ENCODE measurements at regions not wholly inside any gene's neighbourhood (a gene's known extent, or its start where the extent isn't known, plus 50 kb on each side); places are given as distances from the start of the nearest gene placed in this dataset.
"Not testable (repeated sequence)": the region's sequence is repeated elsewhere in the genome, so short reads cannot be mapped to it uniquely, and the experiment has no call there.

DNA sequence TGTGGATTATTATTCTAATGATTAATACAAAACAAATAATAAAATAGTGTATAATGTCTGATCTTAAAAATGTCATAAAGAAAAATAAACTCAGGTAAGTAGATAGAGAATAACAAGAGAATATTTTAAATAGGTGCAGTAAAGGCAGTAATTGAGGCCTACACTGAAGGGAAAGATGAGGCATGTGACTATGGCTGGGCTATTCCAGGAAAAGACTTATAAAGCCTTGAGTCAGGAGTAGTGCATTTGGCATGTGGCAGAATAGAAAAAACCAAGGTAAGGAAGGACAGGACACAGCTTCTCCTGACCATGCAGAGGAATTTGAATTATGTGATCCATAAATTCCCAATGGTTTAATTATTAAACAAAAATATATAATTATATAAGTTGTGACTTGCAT, 215.6 kb upstream of the C1QTNF3 start:
- CTCF ChIA-PET, POLR2A ChIA-PET: not testable (repeated sequence)

DNA sequence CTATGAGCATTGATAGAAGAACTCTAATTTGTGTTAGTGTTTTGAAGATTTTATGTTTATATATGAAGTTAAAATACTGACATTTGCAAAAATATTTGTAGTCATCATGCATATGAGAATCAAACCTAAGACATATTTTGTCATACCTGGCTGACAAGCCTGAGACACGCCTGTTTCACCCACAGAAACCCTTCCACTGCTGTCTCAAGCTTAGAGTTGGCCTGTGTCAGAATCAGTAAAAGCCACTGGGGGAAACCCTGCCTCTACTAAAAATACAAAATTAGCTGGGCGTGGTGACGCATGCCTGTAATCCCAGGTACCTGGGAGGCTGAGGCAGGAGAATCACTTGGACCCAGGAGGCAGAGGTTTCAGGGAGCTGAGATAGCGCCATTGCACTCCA, 218.0 kb upstream of the C1QTNF3 start:
- POLR2A ChIA-PET, CTCF ChIA-PET: not testable (repeated sequence)

DNA sequence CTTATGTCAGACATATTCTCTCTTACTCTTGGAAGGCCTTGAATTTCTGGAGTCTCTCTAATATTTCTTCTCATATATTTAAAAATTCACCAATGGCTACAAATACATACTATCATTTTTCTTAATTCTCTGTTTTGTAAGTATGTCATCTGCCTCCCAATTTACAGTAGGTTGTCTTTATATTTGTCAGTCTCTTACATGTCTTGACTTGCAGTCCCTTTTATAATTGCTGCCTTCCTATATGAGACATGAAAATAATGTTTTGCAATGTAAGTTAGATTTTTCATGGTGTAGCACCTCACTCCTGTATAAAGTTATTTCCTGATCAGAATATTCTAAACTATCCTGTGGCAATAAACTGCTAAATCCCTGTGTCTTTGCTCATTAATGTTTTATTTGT, 223.1 kb upstream of the C1QTNF3 start:
- POLR2A ChIA-PET, CTCF ChIA-PET: not testable (repeated sequence)

DNA sequence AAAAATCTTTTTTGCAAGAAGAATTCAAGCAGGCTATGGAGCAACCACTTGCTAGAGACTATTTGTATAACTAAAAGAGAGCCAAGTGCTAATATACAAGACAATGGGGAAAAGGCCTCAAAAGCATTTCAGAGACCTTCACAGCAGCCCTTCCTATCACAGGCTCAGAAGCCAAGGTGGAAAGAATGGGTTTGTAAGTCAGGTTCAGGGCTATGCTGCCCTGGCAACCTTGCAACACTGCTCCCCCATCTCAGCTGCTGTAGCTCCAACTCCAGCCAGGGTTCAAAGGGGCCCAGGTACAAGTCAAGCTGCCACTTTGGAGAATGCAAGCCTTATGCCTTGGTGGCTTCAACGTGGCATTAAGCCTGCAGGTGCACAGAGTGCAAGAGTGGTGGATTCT, 253.7 kb upstream of the C1QTNF3 start:
- POLR2A ChIA-PET, CTCF ChIA-PET: not testable (repeated sequence)

DNA sequence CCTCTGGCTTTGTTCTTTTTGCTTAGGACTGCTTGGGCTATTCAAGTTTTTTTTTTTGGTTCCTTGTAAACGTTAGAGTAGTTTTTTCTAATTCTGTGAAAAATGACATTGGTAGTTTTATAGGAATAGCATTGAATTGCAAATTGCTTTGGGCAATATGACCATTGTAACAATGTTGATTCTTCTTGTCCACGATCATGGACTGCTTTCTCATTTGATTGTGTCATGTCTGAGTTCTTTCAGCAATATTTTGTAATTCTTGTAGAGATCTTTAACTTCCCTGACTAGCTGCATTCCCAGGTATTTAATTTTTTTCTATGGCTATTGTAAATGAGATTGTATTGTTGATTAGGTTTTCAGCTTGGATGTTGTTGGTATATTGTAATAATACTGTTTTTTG, 286.2 kb upstream of the C1QTNF3 start:
- POLR2A ChIA-PET, CTCF ChIA-PET: not testable (repeated sequence)

DNA sequence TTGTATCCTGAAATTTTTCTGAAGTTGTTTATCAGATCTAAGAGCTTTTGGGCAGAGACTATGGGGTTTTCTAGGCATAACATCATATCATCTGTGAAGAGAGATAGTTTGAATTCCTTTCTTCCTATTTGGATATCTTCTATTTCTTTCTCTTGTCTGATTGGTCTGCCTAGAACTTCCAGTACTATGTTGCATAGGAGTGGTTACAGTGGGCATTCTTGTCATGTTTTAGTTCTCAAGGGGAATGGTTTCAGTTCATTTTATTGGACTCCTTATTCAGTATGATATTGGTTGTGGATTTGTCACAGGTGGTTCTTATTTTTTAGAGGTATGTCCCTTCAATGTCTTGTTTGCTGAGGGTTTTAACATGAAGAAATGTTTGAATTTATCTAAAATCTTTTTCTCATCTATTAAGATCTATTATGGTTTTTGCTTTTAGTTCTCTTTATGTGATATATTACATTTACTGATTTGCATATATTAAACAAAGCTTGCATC, 286.6 kb upstream of the C1QTNF3 start:
- POLR2A ChIA-PET, CTCF ChIA-PET: not testable (repeated sequence)

DNA sequence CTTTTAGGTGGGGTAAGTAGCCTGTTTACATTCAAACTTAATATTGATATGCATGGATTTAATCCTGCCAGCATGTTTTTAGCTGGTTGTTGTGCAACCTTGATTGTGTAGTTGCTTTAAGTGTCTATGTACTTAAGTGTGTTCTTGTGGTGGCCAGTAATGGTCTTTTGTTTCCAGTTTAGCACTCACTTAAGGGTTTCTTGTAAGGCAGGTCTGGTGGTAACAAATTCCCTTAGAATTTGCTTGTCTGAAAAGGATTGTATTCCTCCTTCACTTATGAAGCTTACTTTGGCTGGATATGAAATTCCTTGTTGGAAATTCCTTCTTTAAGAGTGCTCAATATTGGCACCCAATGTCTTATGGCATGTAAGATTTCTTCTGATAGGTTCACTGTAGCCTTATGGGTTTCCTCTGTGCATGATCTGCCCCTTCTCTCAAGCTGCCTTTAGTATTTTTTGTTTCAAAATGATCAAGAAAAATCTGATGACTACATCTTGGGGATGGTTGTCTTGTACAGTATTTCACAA, 289.0 kb upstream of the C1QTNF3 start:
- POLR2A ChIA-PET, CTCF ChIA-PET: not testable (repeated sequence)

DNA sequence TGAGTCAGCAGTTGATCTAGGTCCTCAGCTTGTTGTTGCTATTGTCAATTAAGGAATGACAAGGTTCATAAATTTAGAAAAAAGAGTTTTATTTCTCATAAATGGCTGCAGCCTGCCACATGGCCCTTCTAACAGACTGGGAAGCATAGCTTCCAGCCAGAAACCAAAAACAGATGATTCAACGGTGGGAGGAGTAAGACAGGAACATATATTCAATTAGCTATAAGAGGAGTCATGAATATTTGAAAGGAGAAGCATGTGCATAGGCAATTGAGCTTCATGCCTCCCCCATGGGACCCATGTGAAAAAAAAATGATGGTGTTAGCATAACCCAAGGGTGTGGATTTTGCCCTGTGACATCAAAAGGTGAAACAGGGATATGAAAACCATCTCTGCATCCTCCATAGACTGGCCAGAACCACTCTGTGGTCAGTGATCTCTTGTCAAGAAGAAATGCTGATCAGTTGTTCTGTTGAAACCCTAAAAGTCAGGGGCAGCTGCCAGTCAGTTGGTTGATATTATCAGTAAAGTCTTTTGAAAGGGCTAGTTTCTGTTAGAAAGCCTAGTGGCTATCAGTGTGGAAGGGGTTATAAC, 296.5 kb upstream of the C1QTNF3 start:
- CTCF ChIA-PET, POLR2A ChIA-PET: not testable (repeated sequence)

DNA sequence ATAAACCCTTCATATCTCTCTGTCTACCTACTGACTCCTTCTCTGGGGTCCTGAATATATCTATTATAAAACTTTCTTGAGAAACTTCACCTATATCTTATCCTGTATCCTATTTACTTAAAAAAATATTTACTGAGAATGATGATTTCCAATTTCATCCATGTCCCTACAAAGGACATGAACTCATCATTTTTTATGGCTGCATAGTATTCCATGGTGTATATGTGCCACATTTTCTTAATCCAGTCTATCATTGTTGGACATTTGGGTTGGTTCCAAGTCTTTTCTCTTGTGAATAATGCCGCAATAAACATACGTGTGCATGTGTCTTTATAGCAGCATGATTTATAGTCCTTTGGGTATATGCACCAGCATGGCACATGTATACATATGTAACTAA, 301.7 kb upstream of the RAI14 start:
- POLR2A ChIA-PET, CTCF ChIA-PET: not testable (repeated sequence)

DNA sequence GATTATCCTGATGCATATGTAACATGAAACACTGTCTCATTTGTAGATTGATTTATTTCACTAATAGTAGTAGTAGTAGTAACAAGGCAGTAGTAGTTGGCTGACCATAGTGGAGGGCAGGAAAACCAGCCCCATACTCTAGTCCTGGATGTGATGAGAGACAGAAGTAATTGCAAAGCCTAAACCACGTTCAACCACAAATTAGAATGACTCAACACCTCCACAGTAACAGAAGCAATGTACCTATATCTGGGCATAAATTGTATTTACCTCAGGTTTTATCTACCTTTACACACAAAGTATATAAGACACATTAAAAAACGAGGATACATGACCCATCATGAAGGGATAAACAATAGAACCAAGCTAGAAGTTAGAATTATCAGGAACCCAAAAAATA, 284.7 kb upstream of the RAI14 start:
- CTCF ChIA-PET: not testable (repeated sequence)

DNA sequence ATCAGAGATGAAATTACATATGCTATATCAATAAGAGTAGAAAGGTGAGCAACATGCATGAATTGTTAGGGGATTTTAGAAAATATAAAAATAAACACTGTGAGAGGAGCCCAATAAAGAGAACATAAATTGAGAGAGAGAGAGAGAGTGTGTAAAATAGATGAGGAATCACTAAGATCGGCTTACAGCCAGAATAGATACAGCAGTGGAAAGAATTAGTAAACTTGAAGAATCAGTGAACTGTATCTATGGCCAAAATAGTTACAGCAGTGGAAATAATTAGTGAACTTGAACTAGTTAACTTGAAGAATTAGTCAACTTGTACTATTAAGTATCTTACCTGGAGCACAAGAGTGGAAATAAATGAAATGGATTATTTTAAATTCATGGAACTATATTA, 284.3 kb upstream of the RAI14 start:
- POLR2A ChIA-PET, CTCF ChIA-PET: not testable (repeated sequence)

More for the DNA sequence above, 284.7 kb upstream of the RAI14 start:
- POLR2A ChIA-PET: not testable (repeated sequence)

DNA sequence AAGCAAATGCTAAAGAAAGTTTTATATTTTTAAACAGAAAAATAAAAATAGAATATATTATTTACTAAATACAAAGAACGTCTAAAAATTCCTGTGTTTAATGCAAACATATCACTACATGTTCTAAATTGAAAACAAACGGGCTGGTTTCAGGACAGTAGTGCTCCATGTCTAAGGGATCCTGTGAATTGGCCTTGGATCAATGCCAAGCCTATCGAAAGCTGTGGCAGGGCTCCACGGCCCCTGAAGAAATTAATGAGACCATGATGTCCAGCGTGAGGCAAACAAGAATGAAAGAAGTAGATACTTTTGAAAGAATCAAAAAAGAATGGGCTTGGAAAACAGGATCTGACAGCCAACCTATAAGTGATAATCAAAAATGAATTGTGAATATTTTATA, 283.4 kb upstream of the RAI14 start:
- POLR2A ChIA-PET, CTCF ChIA-PET: not testable (repeated sequence)

DNA sequence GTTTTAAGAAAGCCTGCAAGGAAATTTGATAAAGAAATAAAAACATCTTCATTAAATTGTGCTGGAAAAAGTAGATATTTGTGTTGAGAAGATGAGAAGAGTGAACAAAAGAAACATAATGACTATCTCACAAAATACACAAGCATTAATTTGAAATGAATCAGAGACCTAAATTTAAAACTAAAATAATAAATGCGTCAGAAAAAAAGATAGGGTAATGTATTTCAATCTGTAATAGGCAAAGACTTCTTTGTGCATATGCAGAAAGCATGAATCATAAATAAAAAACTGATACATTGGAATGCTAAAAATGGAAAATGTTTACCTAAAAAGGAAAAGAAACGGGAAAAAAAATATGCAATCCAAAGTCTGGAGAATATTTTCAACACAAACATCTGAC, 278.5 kb upstream of the RAI14 start:
- CTCF ChIA-PET, POLR2A ChIA-PET: not testable (repeated sequence)

DNA sequence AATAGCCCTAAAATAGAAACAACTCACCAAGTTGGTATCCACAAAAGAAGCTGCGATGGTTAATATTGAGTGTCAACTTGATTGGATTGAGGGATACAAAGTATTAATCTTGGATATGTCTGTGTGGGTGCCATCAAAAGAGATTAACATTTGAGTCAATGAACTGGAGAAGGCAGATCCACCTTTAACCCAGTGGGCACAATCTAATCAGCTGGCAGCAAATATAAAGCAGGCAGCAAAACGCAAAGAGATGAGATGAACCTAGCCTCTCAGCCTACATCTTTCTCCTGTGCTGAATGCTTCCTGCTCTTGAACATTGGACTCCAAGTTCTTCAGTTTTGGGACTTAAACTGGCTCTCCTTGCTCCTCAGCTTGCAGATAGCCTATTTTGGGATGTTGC, 277.6 kb upstream of the RAI14 start:
- CTCF ChIA-PET, POLR2A ChIA-PET: not testable (repeated sequence)

DNA sequence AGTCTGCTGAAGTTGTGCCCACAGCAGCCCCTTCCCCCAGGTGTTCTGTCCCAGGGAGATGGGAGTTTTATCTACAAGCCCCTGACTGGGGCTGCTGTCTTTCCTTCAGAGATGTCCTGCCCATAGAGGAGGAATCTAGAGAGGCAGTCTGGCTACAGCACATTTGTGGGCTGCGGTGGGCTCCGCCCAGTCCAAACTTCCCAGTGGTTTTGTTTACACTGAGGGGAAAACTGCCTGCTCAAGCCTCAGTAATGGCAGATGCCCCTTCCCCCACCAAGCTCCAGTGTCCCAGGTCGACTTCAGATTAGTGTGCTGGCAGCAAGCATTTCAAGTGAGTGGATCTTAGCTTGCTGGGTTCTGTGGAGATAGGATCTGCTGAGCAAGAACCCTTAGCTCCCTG, 267.4 kb upstream of the RAI14 start:
- CTCF ChIA-PET, POLR2A ChIA-PET: not testable (repeated sequence)

DNA sequence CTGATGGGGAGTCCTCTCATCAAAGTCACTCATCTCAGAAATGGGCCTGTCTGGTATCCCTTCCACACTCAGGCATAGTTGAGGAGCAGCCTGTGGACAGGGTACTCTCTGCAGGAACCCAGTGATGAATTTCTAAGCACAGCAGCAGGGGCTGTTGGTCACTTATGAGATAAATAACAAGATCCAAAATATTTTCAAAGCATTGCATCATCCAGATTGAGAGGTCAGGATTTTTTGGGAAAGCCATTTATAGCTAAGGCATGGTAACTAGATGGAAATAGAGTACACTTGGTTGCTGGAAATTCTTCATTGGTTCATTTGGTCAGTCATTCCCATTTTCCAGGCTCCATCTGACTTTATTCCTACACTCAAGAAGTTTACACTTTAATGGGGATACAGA, 246.8 kb upstream of the RAI14 start:
- POLR2A ChIA-PET: no interaction called here
- CTCF ChIA-PET: no interaction called here

DNA sequence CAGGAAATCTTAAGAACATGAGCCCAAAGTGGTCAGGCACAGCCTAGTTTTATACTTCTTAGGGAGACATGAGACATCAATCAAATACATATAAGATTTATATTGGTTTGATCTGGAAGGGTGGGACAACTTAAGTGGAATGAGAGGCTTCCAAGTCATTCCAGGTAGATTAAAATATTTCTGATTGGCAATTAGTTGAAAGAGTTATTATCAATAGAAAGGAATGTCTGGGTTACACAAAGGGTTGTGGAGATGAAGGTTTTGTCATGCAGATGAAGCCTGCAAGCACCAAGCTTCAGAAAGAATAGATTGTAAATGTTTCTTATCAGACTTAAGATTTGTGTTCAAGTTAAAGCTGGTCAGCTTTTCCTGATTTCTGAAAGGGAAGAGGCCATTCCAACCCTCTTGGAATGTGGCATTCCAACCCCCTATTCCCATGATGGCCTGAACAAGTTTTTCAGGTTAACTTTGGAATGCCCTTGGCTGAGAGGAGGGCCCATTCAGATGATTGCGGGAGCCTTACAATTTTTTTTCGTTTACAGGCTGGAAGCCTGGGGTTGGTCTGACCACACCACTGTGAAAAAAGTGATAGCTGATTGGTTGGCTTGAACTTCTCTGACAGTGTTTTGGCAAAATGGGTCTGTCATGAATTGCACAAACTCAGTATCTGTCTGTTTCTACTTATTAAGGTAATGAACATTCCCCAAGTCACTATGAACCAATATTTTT, 245.6 kb upstream of the RAI14 start:
- ChIA-PET CTCF (no interaction called here), POLR2A (no interaction called here)

DNA sequence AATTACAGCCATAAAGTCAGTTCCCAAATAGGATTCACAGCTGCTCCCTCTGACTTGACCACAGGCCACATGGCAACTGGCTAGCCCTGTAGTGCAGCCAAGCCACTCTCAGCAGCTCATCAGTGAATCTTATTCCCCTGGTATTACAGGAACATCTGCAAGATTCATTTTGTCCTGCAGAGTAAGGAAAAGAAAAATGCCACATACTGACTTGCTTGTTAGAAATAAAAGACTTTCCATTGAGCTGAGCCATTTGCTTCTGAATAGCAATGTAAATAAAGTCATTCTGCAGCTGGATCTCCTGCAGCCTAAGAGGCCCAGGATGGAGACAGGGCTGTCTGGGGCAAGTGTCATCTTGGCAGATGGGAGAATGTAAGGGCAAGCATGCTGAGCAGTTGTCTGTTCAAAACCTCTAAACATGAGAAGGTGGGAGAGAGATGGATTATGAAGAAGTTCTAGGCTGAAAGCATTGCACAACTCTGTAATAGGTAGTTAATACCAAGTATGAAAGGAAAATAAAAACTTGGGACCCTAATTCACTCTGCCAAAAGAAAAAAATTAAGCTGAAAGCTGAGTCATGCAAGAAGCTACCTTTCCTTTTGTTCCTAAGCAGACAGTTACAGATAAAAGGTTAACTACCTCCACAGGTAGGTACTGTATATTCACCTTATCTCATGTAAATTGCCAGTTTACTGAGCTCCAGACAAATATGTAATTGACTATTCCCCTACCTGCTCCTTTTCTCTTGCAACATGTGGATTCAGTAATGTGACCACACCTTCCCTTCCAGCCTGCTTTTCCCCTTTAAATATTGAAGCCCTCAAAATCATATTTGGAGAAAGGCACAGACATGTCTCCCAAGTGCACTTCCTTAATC, 244.4 kb upstream of the RAI14 start:
- ChIA-PET POLR2A (no interaction called here), CTCF (no interaction called here)

DNA sequence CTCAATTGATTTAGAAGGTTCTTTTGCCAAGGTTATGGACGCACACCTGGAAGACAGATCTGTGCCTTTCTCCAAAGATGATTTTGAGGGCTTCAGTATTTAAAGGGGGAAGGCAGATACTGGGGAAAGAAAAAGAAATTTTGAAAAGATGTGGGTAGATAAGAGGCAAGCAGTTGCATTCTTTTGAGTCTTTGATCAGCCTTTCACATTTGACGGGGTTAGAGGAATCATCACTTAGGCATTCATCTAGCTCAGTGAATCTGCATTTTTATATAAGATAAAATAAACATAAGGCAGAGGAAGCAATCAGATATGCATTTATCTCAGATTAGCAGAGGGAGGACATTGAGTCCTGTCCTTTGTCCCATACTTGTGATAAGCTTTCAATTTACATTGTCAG, 243.4 kb upstream of the RAI14 start:
- ChIA-PET POLR2A (no interaction called here), CTCF (no interaction called here)

DNA sequence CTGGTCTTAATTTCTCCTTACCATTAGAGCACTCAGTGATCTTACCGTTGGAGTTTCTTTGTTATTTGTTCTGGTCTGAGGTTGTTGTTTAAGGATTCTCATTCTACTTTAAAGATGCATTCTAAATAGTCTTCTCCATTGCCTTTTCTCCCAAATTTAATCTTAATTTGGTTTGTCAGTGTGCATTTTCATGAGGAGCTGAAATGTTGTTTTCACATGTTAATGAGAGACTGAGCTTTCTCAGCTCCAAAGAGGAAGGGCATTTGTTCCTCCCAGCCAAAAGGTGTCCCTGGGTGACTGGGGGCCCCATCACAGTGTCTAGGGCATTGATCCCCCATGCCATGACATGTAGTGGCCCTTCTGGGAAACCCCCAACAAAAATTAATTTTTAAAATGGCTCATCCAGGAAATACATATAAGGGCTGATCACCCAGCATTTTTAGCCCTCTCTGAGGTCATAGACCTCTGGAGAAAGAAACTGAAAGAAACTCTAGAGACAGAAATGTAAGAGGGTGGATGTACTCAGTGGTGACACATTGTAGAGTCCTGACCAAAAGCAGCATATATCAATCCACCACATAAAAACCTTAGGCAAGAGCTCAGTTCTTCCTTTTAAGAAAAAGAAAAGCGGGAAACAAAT, 240.4 kb upstream of the RAI14 start:
- CTCF ChIA-PET: no interaction called here

More for the DNA sequence above, 240.4 kb upstream of the RAI14 start:
- POLR2A ChIA-PET: no interaction called here

All from activated CD8-positive, alpha-beta memory T cell treated with anti-CD3 and anti-CD28 coated beads for 36 hours (primary cell).